ENCODE measurements at regions not wholly inside any gene's neighbourhood (a gene's known extent, or its start where the extent isn't known, plus 50 kb on each side); places are given as distances from the start of the nearest gene placed in this dataset.

DNA sequence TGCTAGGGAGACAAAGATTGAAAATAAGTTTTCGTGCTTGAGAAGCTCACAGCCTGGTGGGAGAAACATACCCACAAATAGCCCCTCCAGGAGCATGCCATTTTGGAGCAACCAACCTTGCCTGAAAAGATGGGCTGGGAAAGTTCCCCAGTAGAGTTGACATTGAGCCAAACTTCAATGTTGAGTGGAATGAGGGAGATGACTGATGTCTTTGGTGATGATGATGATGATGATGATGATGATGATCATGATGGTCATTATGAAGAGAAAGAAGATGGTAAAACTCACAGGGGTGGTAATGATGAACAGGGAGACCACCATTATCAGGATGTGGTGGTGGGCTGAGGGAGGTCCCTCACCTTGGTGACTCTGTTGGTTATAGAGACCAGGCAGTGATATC is 50.1 kb upstream of the ADRA1D start:
- H3K79me1 ChIP-seq (ENCODE audit: insufficient read depth, low read depth, low read length, poor library complexity, severe bottlenecking) = no peaks in the 10 kb centered on the region

More for the DNA sequence above, 50.1 kb upstream of the ADRA1D start:
- H4K20me1 ChIP-seq (ENCODE audit: control insufficient read depth, insufficient read depth, insufficient read length) = no peaks in the 10 kb centered on the region
- no peak overlapping the region for H3K27ac Mint-ChIP-seq
- H3K18ac ChIP-seq (ENCODE audit: insufficient read length, low read depth, low read length) = no peak overlapping the region
- peaks cover 0 to 4% of the 10 kb centered on the region in 2 experiments; a peak in 2 of 4 replicates for H3K4me1 Mint-ChIP-seq
- no peaks in the 10 kb centered on the region for H3K23me2 ChIP-seq (ENCODE audit: insufficient read length, low read depth, low read length, poor library complexity, severe bottlenecking)
- H2BK12ac ChIP-seq (ENCODE audit: insufficient read length, low read depth, low read length) = no peak overlapping the region
- no peak overlapping the region for H2BK15ac ChIP-seq (ENCODE audit: low read depth, low read length)
- H3K23ac ChIP-seq (ENCODE audit: insufficient read length, low read depth, low read length) = no peak overlapping the region
- no peak overlapping the region for H2AFZ ChIP-seq (ENCODE audit: low read length)
- H4K8ac ChIP-seq (replicated peaks; ENCODE audit: insufficient read length, low read depth, low read length) = no peak overlapping the region
- H3K14ac ChIP-seq (ENCODE audit: insufficient read depth, low read length) = no peak overlapping the region
- DNase-seq = no peak
- H2BK20ac ChIP-seq (ENCODE audit: low read depth, low read length, poor library complexity, severe bottlenecking) = no peak overlapping the region
- no peak overlapping the region for H3K56ac ChIP-seq (ENCODE audit: insufficient read length, low read depth, low read length)
- H2BK5ac ChIP-seq (ENCODE audit: insufficient read length, low read length) = no peak overlapping the region
- H3K36me3 Mint-ChIP-seq (ENCODE audit: insufficient read depth in 1 of 3, low read depth in 3 of 3) = no peaks in the 10 kb centered on the region
- no peaks in the 10 kb centered on the region for H3K9me3 ChIP-seq (ENCODE audit: control insufficient read depth, low read depth, low read length)
- no peak overlapping the region for H3K27ac ChIP-seq (ENCODE audit: insufficient read length, low read depth, low read length)
- H4K91ac ChIP-seq (ENCODE audit: insufficient read length, low read depth, low read length) = no peak overlapping the region
- no CpG with 5 or more reads among the region's 1 CpG for WGBS (ENCODE audit: extremely low coverage, insufficient read length, low lambda C conversion rate)
- no peaks in the 10 kb centered on the region; a peak in 1 of 5 replicates for H3K9me3 Mint-ChIP-seq
- no peaks in the 10 kb centered on the region for H3K4me1 ChIP-seq (ENCODE audit: insufficient read depth, low read length)
- no peak overlapping the region for H4K5ac ChIP-seq (ENCODE audit: insufficient read length, low read depth, low read length)
- H3K4ac ChIP-seq (ENCODE audit: low read depth, low read length) = no peak overlapping the region
- no peak for TF ChIP-seq CTCF (conservative IDR thresholded peaks at IDR 0.05)
- no peak overlapping the region for H3T11ph ChIP-seq (ENCODE audit: low read length)
- H2AK5ac ChIP-seq (ENCODE audit: insufficient read length, low read length) = no peak overlapping the region
- no peak overlapping the region for H3K9ac ChIP-seq (ENCODE audit: extremely low read depth, insufficient read length, low read length)
- no peaks in the 10 kb centered on the region for H3K27me3 ChIP-seq (ENCODE audit: insufficient read depth, low read length)
- H3K79me2 ChIP-seq (ENCODE audit: insufficient read depth, low read length) = no peaks in the 10 kb centered on the region
- H3K27me3 Mint-ChIP-seq (ENCODE audit: low read depth) = peaks cover 13% of the 10 kb centered on the region
- no peak overlapping the region for H3K4me3 Mint-ChIP-seq
- no peak overlapping the region for H2BK120ac ChIP-seq (ENCODE audit: low read depth, low read length, poor library complexity, severe bottlenecking)
- no peak overlapping the region for H3K4me2 ChIP-seq (ENCODE audit: insufficient read depth, insufficient read length, low read length)

All from H9 (cell line).